Neural progenitor cell (in vitro differentiated cells): ENCODE measurements at regions not wholly inside any gene's neighbourhood (a gene's known extent, or its start where the extent isn't known, plus 50 kb on each side); places are given as distances from the start of the nearest gene placed in this dataset.

Source experiments
- DNase-seq: peaks from one replicate; pipeline ENCODE4 v3.0.0-alpha.2; 2016; ENCODE audit warnings: low spot score
- H2AFZ ChIP-seq: fragments of 200-600 bp; sonication (generic); replicated peaks from 2 replicates; pipeline ENCODE4 v1.6.1; 2016; ENCODE audit warnings: antibody characterized with exemption
- H3F3A ChIP-seq: fragments of 200-600 bp; sonication (generic); 2 replicates; pipeline ENCODE4 v1.6.1; 2016; ENCODE audit warnings: antibody characterized with exemption, low read depth
- H3K27ac ChIP-seq: fragments of 200-600 bp; sonication (generic); 2 replicates; pipeline ENCODE4 v1.5.1; 2016; ENCODE audit warnings: mild to moderate bottlenecking
- H3K27me3 ChIP-seq: fragments of 200-600 bp; sonication (generic); 2 replicates; pipeline ENCODE4 v1.6.1; 2016; ENCODE audit warnings: mild to moderate bottlenecking, moderate library complexity
- H3K36me3 ChIP-seq: fragments of 200-600 bp; sonication (generic); 2 replicates; pipeline ENCODE4 v1.5.1; 2016
- H3K4me1 ChIP-seq: fragments of 200-600 bp; sonication (generic); 2 replicates; pipeline ENCODE4 v1.6.1; 2016; ENCODE audit warnings: mixed run types
- H3K4me2 ChIP-seq: fragments of 200-600 bp; sonication (generic); 2 replicates; pipeline ENCODE4 v1.6.1; 2016
- H3K4me3 ChIP-seq: fragments of 200-600 bp; sonication (generic); 2 replicates; pipeline ENCODE4 v1.5.1; 2016
- H3K79me2 ChIP-seq: fragments of 200-600 bp; sonication (generic); 2 replicates; pipeline ENCODE4 v1.6.1; 2016; ENCODE audit warnings: low read depth
- H3K9ac ChIP-seq: fragments of 200-600 bp; sonication (generic); 2 replicates; pipeline ENCODE4 v1.6.1; 2016
- H3K9me3 ChIP-seq: fragments of 200-600 bp; sonication (generic); 2 replicates; pipeline ENCODE4 v1.5.1; 2016; ENCODE audit warnings: low read depth
- H4K20me1 ChIP-seq: fragments of 200-600 bp; sonication (generic); 2 replicates; pipeline ENCODE4 v1.6.1; 2016; ENCODE audit warnings: low read depth
- H3K27ac Mint-ChIP-seq: 3 replicates; pipeline ENCODE4 v1.8.0; 2021; ENCODE audit warnings: mixed read lengths
- H3K27me3 Mint-ChIP-seq: 2 replicates; pipeline ENCODE4 v1.8.0; 2022; ENCODE audit warnings: low read depth, mild to moderate bottlenecking, inconsistent platforms, moderate library complexity, mixed read lengths; ENCODE audit not compliant: insufficient read depth
- H3K36me3 Mint-ChIP-seq: 3 replicates; pipeline ENCODE4 v1.8.0; 2021; ENCODE audit warnings: mixed read lengths
- H3K4me1 Mint-ChIP-seq: 3 replicates; pipeline ENCODE4 v1.8.0; 2021; ENCODE audit warnings: mixed read lengths
- H3K4me3 Mint-ChIP-seq: 3 replicates; pipeline ENCODE4 v1.8.0; 2021; ENCODE audit warnings: mild to moderate bottlenecking, moderate library complexity, mixed read lengths
- H3K9me3 Mint-ChIP-seq: 3 replicates; pipeline ENCODE4 v1.8.0; 2020; ENCODE audit warnings: mixed read lengths
- EZH2 ChIP-seq: fragments of 200-600 bp; sonication (generic); IDR thresholded peaks from 2 replicates; pipeline ENCODE4 v1.6.1; 2017; ENCODE audit warnings: antibody characterized with exemption, mild to moderate bottlenecking, moderate library complexity
- EZH2phosphoT487 ChIP-seq: fragments of 200-600 bp; sonication (generic); IDR thresholded peaks from 2 replicates; pipeline ENCODE4 v1.6.1; 2017; ENCODE audit warnings: antibody characterized with exemption
- TF ChIP-seq, protein P1 (sequence below): fragments of 200-600 bp; sonication (generic); IDR thresholded peaks from 2 replicates; pipeline ENCODE4 v1.5.1; 2017; ENCODE audit warnings: antibody characterized with exemption, mild to moderate bottlenecking

DNA sequence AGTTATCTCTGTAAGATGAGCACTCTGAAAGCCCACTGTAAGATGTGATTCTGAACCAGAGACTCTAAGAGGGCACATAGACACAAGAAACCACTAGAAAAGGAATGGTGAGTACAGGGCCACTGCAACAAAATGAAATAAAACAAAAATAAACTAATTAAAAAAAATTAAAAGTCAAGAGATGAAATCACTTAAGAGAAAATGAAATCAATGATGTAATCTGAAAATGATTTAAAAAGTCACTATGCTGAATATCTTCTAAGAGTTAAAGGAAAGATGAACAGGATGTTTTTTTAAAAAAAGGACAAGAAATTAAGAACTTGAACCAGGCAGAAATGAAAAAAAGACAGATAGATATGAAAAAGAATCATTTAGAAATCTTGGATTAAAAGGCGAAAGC, 110.6 kb upstream of the OLIG2 start:
- Histone ChIP-seq H4K20me1 (no peaks in the 10 kb centered on the region), H3K4me2 (no peak overlapping the region), H3K9me3 (no peaks in the 10 kb centered on the region), H3K27ac (no peak overlapping the region), H3K4me1 (peaks cover 23% of the 10 kb centered on the region), H3K36me3 (no peaks in the 10 kb centered on the region), H2AFZ (no peak overlapping the region), H3F3A (peaks cover 8% of the 10 kb centered on the region), H3K27me3 (no peaks in the 10 kb centered on the region), H3K4me3 (no peak overlapping the region), H3K9ac (no peak overlapping the region), H3K79me2 (no peaks in the 10 kb centered on the region)
- no peak overlapping the region for H3K27ac Mint-ChIP-seq
- H3K4me3 Mint-ChIP-seq: no peak overlapping the region
- peaks cover 22% of the 10 kb centered on the region for H3K4me1 Mint-ChIP-seq
- no peak for DNase-seq
- peaks cover 13% of the 10 kb centered on the region for H3K27me3 Mint-ChIP-seq
- no peak for TF ChIP-seq EZH2phosphoT487
- TF ChIP-seq EZH2: no peak
- TF ChIP-seq, protein P1, sequence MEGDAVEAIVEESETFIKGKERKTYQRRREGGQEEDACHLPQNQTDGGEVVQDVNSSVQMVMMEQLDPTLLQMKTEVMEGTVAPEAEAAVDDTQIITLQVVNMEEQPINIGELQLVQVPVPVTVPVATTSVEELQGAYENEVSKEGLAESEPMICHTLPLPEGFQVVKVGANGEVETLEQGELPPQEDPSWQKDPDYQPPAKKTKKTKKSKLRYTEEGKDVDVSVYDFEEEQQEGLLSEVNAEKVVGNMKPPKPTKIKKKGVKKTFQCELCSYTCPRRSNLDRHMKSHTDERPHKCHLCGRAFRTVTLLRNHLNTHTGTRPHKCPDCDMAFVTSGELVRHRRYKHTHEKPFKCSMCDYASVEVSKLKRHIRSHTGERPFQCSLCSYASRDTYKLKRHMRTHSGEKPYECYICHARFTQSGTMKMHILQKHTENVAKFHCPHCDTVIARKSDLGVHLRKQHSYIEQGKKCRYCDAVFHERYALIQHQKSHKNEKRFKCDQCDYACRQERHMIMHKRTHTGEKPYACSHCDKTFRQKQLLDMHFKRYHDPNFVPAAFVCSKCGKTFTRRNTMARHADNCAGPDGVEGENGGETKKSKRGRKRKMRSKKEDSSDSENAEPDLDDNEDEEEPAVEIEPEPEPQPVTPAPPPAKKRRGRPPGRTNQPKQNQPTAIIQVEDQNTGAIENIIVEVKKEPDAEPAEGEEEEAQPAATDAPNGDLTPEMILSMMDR: no peak
- peaks cover 9% of the 10 kb centered on the region for H3K9me3 Mint-ChIP-seq
- H3K36me3 Mint-ChIP-seq: no peaks in the 10 kb centered on the region

DNA sequence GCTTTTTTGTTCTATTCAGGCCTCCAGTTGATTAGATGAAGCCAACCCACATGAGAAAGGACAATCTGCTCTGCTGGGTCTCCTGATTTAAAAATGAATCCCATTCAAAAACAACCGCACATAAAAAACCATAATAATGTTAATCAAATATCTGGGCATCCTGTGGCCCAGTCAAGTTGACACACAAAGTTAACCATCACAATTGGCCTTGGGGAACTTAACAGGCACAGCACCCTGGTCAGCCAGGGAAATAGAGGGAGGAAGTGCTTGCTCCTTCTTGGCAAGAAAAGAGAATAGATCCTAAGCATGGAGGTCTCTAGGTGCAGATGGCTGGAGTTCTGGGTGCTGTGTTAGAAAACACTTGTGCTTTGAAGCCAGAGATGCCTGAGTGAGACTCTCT, 109.6 kb upstream of the OLIG2 start:
- Histone ChIP-seq H3F3A (peaks cover 8% of the 10 kb centered on the region), H3K79me2 (no peaks in the 10 kb centered on the region), H3K9me3 (no peaks in the 10 kb centered on the region), H4K20me1 (no peaks in the 10 kb centered on the region), H3K4me2 (no peak overlapping the region), H3K4me3 (no peak overlapping the region), H3K27me3 (no peaks in the 10 kb centered on the region), H3K9ac (no peak overlapping the region), H3K27ac (no peak overlapping the region), H2AFZ (no peak overlapping the region), H3K4me1 (peaks cover 23% of the 10 kb centered on the region), H3K36me3 (no peaks in the 10 kb centered on the region)
- Mint-ChIP-seq H3K27ac (no peak overlapping the region), H3K4me3 (no peak overlapping the region), H3K4me1 (peaks cover 25% of the 10 kb centered on the region), H3K36me3 (no peaks in the 10 kb centered on the region), H3K9me3 (peaks cover 9% of the 10 kb centered on the region), H3K27me3 (peaks cover 17% of the 10 kb centered on the region)
- TF ChIP-seq EZH2 (no peak), EZH2phosphoT487 (no peak)
- TF ChIP-seq, protein P1: no peak
- no peak for DNase-seq

DNA sequence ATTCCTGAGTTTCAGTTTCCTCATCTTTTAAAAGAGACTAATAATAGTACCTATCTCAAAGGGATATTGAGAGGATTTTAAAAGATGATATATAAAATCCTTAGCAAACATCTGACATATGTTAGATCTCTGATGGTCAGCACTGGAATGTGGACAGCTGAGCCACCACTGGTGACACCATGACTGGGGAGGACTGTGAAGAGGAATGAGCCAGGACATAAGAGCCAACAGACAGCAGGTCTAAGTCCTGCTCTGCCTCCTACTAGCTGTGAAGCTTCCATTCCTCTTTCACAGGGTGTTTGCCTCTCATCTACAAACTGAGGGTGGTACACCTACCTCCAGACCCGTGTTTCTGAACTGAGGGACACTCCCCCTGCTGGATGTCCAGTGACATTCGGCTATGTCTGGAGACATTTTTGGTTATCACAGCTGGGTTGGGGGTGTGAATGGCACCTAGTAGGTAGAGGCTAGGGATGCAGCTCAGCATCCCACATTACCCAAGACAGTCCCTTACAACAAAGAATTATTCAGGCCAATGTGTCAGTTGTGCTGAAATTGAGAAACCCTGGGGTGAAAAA, 109.1 kb upstream of the OLIG2 start:
- Histone ChIP-seq H3K4me3 (no peak overlapping the region), H4K20me1 (no peaks in the 10 kb centered on the region), H3F3A (peaks cover 8% of the 10 kb centered on the region), H3K79me2 (no peaks in the 10 kb centered on the region), H3K27ac (no peak overlapping the region), H2AFZ (no peak overlapping the region), H3K4me1 (peaks cover 23% of the 10 kb centered on the region), H3K4me2 (no peak overlapping the region), H3K9ac (no peak overlapping the region), H3K9me3 (no peaks in the 10 kb centered on the region), H3K27me3 (no peaks in the 10 kb centered on the region), H3K36me3 (no peaks in the 10 kb centered on the region)
- Mint-ChIP-seq H3K27me3 (peaks cover 17% of the 10 kb centered on the region), H3K9me3 (peaks cover 9% of the 10 kb centered on the region), H3K36me3 (no peaks in the 10 kb centered on the region), H3K27ac (no peak overlapping the region), H3K4me1 (peaks cover 25% of the 10 kb centered on the region), H3K4me3 (no peak overlapping the region)
- TF ChIP-seq EZH2phosphoT487: no peak
- TF ChIP-seq, protein P1: peak; percentile 17
- no peak for DNase-seq
